ENCODE measurements at regions not wholly inside any gene's neighbourhood (a gene's known extent, or its start where the extent isn't known, plus 50 kb on each side); places are given as distances from the start of the nearest gene placed in this dataset.

- TF ChIP-seq CTCF (IDR thresholded peaks at IDR 0.05) (no peak), ZFX (IDR thresholded peaks at IDR 0.05; ENCODE audit: borderline replicate concordance) (no peak)
Measured at GRCh38 chr20:52034581-52034980, 157.0 kb downstream of the ZFP64 start.

Measured in 22Rv1 (cell line).